ENCODE measurements at regions not wholly inside any gene's neighbourhood (a gene's known extent, or its start where the extent isn't known, plus 50 kb on each side); places are given as distances from the start of the nearest gene placed in this dataset.

DNA sequence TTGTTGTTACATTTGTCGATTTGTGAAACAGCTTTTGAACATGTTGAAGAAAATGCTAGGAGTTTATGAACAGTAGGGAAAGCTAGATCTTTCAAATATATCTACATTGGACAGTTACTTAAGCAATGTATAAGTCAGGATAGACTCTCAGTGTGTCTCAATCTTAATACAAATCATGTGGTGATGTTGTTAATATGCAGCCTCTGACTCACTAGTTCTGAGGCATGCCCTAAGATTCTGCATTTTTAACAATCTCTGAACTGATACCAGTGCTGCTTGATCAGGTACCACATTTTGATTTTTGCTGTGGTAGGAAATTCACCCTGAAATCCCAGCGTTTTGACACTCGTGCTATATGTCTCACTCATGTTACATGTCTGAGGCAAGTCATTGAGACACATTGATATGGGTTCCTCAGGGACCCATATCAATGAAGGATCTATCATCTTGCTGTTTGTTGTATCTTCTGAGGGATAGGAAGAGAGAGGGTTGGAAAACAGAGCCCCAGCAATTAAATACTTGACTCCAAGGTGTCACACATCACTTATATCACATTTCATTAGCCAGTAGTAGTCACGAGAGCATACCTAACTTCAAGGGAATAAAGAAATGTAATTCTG lies 597.9 kb downstream of the TAFA4 start:
- no peak for TF ChIP-seq NFE2L2 (conservative IDR thresholded peaks at IDR 0.05; ENCODE audit: low read length)
- TF ChIP-seq, protein P1, sequence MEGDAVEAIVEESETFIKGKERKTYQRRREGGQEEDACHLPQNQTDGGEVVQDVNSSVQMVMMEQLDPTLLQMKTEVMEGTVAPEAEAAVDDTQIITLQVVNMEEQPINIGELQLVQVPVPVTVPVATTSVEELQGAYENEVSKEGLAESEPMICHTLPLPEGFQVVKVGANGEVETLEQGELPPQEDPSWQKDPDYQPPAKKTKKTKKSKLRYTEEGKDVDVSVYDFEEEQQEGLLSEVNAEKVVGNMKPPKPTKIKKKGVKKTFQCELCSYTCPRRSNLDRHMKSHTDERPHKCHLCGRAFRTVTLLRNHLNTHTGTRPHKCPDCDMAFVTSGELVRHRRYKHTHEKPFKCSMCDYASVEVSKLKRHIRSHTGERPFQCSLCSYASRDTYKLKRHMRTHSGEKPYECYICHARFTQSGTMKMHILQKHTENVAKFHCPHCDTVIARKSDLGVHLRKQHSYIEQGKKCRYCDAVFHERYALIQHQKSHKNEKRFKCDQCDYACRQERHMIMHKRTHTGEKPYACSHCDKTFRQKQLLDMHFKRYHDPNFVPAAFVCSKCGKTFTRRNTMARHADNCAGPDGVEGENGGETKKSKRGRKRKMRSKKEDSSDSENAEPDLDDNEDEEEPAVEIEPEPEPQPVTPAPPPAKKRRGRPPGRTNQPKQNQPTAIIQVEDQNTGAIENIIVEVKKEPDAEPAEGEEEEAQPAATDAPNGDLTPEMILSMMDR (IDR thresholded peaks at IDR 0.05) = no peak
- TF ChIP-seq, protein P2, sequence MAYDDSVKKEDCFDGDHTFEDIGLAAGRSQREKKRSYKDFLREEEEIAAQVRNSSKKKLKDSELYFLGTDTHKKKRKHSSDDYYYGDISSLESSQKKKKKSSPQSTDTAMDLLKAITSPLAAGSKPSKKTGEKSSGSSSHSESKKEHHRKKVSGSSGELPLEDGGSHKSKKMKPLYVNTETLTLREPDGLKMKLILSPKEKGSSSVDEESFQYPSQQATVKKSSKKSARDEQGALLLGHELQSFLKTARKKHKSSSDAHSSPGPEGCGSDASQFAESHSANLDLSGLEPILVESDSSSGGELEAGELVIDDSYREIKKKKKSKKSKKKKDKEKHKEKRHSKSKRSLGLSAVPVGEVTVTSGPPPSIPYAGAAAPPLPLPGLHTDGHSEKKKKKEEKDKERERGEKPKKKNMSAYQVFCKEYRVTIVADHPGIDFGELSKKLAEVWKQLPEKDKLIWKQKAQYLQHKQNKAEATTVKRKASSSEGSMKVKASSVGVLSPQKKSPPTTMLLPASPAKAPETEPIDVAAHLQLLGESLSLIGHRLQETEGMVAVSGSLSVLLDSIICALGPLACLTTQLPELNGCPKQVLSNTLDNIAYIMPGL (CRISPR knock-in tag; IDR thresholded peaks at IDR 0.05; ENCODE audit: borderline replicate concordance) = no peak
- TF ChIP-seq, protein P3, sequence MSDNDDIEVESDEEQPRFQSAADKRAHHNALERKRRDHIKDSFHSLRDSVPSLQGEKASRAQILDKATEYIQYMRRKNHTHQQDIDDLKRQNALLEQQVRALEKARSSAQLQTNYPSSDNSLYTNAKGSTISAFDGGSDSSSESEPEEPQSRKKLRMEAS (IDR thresholded peaks at IDR 0.05) = no peak
- TF ChIP-seq MAZ (IDR thresholded peaks at IDR 0.05; ENCODE audit: borderline replicate concordance, low read depth, low read length) = no peak
- TF ChIP-seq HOXA7 (CRISPR knock-in tag; IDR thresholded peaks at IDR 0.05) = no peak
- no peak for TF ChIP-seq RFX5 (IDR thresholded peaks at IDR 0.05)
- TF ChIP-seq, protein P4, sequence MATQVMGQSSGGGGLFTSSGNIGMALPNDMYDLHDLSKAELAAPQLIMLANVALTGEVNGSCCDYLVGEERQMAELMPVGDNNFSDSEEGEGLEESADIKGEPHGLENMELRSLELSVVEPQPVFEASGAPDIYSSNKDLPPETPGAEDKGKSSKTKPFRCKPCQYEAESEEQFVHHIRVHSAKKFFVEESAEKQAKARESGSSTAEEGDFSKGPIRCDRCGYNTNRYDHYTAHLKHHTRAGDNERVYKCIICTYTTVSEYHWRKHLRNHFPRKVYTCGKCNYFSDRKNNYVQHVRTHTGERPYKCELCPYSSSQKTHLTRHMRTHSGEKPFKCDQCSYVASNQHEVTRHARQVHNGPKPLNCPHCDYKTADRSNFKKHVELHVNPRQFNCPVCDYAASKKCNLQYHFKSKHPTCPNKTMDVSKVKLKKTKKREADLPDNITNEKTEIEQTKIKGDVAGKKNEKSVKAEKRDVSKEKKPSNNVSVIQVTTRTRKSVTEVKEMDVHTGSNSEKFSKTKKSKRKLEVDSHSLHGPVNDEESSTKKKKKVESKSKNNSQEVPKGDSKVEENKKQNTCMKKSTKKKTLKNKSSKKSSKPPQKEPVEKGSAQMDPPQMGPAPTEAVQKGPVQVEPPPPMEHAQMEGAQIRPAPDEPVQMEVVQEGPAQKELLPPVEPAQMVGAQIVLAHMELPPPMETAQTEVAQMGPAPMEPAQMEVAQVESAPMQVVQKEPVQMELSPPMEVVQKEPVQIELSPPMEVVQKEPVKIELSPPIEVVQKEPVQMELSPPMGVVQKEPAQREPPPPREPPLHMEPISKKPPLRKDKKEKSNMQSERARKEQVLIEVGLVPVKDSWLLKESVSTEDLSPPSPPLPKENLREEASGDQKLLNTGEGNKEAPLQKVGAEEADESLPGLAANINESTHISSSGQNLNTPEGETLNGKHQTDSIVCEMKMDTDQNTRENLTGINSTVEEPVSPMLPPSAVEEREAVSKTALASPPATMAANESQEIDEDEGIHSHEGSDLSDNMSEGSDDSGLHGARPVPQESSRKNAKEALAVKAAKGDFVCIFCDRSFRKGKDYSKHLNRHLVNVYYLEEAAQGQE (IDR thresholded peaks at IDR 0.05) = no peak

Data from A549 (cell line).